Stimulated activated CD4-positive, alpha-beta T cell treated with anti-CD3 and anti-CD28 coated beads, Interleukin-4, amount 100 ng/mL, for 4 hours (primary cell): ENCODE measurements at regions not wholly inside any gene's neighbourhood (a gene's known extent, or its start where the extent isn't known, plus 50 kb on each side); places are given as distances from the start of the nearest gene placed in this dataset.
"Not testable (repeated sequence)": the region's sequence is repeated elsewhere in the genome, so short reads cannot be mapped to it uniquely, and the experiment has no call there.

ENCODE experiments used
- DNase-seq, 2 experiments: peaks; one replicate each; pipeline ENCODE4 v3.0.0-alpha.2; 2020

DNA sequence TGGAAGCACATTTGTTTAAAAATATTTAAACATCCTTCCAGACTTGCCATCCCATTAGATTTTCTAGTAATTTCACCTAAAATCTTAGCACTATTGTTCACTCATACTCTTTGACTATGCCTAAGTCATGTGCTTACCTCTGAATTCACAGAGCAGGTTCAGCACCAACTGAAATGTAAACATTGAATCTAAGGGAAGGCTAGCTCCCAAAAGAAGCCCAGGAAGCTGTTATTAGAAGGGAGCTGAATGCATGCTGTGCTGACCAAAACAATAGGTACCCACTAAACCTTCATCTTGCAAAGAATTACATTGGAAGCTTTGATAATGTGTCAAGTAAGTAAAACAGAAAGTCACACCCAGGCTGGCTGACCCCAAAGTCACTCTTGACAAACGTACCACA, 571.3 kb downstream of the GABRG2 start:
- DNase-seq, result no peak

DNA sequence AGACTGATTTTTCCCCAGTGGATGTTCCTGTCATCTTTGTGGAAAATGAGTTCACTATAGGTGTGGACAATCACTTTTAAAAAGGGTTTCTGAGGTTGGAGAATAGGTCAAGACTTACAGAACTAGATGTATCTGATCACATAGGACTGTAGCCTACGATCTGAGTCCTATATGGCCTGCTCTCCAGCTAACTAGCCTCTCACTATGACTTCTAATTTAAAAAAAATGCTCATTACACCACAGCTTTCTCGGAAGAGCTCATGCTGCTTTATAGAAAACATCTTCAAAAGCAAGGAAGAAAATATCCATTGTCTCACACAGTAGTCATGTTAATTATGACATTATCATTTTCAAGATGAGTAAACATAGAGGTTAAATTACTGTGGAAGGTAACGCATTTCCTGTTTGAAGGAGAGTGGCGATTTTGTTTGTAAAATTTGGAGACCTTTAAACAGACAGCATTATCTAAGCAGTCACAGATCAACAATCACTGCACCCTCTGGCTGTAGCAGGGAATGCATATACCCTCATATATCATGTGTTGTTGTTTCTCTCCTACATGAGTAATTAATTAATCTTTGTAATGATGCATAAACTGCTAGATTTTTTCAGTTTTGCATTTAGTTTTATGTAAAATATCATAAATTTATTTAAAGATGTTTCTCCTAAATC, 573.7 kb downstream of the GABRG2 start:
- DNase-seq, result no peak

DNA sequence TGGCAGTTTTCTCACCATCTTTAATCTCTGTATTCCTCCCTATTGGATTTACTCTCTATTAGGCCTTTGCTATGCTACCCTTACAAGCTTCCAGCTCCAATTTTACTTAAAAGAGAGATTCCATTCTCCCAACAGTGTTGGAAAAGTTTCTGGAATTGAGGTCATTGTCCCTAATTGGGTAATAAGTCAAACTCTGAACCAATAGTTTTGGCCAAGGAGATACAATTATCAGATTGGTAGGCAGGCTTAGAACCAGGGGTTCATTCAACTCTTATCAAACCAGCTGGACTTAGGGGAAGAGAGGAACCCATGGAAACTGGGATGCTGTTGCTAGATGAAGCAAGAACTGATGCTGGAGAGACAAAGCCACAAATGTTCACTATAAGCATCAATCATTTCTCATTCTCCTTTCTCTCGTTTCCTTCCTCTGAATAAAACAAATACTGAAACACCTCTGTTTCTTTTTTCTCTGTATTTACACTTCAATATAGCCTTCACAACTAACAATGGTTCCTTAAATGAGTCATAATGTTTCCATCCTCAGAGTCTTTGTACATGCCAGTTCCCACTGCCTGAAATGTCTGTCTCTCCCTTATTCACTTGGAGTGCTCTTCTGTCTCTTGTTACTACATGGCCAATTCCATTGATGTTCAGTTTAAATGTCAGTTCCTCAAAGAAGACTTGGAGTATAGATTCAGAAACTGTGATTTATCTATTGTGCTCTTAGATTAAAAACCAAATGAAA, 587.3 kb downstream of the GABRG2 start:
- no peak for DNase-seq

DNA sequence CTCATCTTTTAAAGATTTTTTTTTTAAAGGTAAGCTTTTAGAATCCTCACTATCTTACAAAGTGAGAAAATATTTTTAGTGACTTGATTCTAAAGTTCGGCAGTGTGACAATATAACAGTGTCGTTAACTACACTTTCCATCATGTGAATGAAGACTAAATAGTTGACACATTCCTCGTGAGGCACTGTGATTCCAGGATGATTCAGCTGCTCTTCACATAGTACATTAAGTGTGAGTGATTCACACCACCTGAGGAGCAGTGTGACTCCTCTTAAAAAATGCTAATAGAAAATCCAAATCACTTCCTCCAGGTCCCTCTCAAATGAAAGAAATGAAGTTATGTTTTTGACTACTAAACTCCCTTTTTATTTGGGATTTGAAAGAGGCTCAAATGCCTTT, 589.5 kb downstream of the GABRG2 start:
- DNase-seq, result no peak

DNA sequence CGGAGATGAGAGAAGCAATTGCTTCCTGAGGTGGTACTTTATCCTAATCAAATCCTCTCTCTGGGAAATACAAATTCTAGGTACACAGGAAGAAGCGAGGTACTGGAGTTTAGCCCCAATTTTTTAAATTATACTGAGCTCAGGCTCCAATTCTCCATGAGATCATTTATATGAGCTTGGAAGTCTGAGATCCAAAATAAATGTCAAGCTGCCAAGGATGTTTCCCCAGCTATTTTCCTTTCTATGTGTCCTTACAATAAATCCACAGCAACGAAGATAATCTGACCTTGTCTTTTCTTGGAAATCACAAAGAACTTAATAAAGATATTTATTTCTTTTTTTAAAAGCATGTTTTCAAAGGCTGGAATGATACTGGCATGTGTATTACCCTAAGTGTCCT, 597.3 kb downstream of the GABRG2 start:
- no peak for DNase-seq

DNA sequence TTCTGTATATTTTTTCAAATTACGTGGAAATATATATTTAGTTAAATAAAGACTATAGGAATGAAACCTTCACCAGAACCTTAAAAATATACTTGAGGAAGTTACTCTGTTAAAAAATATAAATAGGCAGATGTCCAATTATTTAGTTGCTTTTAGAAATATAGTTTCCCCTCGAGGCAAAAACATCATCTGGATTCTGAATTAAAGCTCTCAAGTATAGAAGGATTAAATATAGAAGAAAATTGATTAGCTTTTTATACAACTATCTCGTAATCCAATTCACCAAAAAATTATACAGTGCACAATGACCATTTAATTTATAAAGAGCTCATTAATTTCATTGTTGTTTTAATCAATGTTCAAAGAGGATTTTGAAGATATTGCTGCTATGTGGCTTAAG, 601.4 kb downstream of the GABRG2 start:
- no peak for DNase-seq

DNA sequence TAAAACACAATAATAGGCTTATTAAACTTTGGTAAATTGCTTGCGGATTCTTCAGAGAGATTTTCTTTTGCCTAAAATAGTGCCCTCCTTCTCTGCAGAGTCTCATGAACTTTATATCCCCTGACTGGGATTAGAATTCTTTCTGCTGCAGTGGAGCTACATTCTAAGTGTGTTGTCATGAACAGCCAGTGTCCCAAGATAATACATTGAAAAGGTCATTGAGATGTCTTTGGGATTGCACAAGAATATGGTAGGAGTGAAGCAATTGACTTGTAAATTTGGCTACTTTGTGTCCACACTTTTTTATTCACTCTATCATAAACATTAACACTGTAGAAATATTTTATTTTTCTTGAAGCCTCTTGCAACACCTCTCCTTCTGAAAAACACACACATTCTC, 604.5 kb downstream of the GABRG2 start:
- DNase-seq, result no peak

DNA sequence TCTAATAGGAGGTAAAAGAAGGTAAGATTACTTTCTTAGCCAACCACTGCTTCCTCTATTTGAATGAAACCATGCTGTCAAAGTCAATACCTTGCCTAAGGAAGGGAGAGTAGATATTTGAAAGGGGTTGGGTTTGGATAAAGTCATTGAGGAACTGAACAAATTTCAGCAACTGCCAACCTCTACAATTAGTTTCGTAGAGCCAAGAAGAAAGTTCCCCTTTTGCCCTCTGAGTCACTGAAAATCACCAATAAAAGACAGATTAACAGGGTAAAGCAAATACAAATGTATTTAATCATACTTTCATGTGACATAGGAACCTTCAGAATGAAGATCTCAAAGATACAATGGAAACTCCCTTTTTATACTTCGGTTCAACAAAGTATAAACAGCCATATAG, 615.7 kb downstream of the GABRG2 start:
- no peak for DNase-seq

DNA sequence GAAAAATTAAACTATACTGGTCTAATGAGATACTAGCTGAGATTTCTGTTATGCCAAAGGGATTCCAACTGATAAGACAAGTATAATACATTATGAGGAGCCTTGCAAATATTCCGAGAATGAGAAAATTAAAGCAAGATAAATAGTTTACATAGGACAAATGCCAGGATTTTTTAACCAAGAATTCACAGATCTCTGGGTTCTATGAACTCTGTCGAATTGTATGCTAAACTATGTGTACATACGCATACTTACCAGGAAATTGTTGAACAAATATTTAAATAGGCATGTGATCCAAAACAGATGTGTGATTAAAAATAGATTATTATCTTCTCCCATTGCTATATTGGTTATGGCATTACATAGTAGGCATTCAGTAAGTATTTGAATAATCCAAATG, 616.6 kb downstream of the GABRG2 start:
- DNase-seq, result no peak

DNA sequence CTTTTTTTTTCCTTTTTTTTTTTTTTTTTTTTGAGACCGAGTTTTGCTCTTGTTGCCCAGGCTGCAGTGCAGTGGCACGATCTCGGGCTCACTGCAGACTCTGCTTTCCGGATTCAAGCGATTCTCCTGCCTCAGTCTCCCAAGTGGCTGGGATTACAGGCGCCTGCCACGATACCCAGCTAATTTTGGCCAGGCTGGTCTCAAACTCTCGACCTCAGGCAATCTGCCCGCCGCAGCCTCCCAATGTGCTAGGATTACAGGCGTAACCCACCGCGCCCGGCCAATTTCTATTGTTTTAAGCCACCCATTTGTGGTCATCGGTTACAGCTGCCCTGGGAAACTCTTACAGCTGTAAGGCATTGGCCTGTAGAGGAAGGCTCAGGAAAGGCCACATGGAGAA, 617.7 kb downstream of the GABRG2 start:
- DNase-seq, result no peak

DNA sequence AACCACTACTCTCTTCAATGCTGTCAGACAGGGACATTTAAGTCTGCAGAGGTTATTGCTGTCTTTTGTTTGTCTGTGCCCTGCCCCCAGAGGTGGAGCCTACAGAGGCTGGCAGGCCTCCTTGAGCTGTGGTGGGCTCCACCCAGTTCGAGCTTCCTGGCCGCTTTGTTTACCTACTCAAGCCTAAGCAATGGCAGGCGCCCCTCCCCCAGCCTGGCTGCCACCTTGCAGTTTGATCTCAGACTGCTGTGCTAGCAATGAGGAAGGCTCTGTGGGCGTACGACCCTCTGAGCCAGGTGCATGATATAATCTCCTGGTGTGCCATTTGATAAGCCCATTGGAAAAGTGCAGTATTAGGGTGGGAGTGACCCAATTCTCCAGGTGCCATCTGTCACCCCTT, 628.7 kb downstream of the GABRG2 start:
- DNase-seq, result not testable (repeated sequence)

DNA sequence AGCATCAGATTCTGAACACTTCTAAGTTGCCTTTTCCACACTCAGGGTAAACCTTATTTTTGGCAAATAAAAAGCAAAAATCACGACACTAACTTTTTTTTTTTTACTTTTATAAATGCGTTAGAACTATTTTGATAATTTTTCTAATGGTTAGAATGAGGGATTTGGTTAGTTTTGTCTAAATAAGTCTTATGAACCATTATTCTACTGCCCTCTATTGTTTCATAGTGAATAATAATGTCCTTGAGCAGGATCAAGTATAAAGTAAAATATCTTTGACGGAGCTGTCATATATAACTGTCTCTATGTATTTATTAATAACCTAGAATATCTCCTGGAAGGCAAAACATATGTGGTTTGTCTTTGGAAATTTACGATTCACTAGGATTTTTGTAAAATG, 631.8 kb downstream of the GABRG2 start:
- DNase-seq, result no peak

DNA sequence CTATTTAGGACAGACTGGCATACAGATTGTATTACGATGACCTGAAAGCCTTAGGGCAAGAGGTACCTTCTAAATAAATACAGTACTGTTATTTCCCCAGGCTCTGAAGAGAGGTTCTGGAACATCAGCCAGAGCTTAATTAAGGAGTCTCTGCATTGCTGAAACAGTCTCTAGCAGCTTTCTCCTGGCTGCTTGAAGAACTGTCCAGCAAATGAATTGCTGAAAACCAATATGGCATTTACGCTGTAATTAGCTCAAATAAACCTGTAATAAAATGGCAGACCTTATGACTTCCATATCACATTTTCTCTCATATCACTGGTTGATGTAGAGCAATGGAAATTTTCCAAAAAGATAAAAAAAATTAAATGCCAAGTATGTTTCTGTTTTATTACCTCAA, 636.3 kb downstream of the GABRG2 start:
- DNase-seq, result no peak

DNA sequence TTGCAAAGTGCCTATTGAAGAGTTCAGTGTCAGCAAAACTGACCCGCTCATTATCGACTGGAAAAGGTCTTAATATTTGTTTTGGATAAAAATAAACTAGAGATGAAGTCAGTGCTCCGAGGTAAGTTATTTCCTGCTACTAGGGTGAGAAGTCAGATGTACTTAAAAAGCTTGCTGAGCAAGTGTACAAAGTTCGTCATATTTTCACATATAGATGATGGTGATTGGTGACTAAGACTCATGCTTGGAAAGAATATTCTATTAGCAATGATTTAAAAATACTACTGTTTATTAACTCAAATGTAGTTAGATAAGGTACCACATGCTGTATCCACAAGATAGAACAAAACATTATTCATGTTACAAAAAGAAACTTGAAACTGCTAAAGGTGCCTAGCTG, 643.7 kb downstream of the GABRG2 start:
- DNase-seq, result no peak

DNA sequence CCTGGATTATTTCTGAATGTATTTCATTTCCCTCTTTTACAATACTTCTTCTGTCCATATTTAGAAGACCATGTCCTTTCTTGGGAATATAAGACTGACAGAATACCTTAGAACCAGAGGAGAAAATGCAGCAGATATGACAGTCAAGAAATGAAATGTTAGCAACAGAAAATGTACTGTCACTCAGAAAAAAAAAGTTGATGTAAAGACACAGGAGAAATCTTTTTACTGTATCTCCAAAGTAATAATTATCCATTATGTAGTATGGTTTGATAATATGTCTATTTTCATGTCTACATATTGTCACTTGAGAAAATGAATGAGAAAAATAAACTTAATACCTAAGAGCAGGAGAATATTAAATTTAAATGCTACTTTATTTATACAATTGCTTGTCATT, 652.1 kb downstream of the GABRG2 start:
- DNase-seq, result no peak

DNA sequence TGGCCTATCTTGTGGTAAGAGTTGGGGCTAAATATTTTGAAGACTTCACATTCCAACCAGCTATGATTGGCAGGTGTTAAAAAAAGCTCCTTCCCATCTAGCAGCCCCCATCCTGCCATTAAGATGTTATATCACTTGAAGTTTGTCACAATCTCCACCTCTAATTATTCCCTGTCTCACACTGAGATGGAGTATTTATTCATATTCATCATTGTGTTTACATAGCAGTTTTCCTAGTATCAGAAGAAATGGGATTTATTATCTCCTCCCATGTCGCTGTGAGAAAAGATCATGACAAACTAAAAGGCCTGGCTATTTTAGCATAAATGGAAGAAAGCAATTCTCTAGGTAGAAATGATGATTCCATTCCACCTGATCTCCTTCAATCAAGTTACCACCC, 653.6 kb downstream of the GABRG2 start:
- no peak for DNase-seq

DNA sequence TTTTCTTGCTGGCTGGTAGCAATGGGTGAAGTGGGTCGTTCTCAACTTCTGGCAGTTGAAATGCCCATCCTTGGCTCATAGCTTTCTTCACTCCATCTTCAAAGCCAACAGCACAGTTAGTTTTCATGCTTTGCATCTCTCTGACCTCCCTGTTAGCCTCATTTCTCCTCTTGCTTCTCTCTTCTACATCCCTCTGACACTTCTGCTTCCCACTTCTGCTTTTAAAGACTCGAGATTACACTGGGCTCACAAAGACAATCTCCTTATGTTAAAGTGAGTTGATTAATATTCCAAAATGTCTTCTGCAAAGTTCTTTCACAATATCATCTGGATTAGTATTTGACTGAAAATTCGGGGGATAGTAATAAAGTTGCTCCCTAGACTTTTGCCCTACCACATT, 684.8 kb upstream of the CCNG1 start:
- no peak for DNase-seq

DNA sequence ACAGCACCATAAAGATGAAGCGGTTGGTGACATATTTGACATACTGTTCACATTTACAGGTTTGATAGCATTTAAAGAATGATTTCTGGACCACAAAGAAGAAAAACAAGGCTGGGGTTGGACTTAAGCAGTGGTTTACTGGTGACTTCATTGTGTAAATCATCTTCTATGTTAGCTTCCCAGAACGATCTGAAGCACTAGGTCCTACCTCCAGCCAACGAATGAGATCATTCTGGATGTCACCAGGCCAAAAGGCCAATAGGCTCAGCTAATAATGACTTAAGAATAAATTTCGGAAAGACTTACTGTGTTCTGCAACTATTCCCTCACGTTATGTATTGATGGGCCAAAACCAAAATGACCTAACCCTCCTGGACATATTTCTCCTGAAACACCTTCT, 675.3 kb upstream of the CCNG1 start:
- DNase-seq, result no peak

DNA sequence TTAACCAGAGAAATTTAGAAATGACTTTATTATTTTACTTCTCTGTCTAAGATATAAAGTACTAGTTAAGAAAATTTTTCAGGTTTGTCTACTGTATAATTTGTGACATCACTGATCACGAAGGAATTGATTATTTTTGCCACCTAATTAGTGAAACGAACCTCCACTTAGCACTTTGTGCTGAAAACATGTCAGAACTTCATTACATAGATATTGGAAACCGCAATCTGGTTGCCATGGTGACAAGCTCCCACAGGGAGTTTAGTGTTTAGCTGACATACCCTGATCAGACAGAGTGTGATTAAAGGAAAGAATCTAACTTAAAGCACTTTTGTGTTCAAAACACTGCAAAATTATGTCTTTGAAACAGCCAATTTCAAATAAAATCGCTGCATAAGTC, 668.4 kb upstream of the CCNG1 start:
- DNase-seq, result no peak

DNA sequence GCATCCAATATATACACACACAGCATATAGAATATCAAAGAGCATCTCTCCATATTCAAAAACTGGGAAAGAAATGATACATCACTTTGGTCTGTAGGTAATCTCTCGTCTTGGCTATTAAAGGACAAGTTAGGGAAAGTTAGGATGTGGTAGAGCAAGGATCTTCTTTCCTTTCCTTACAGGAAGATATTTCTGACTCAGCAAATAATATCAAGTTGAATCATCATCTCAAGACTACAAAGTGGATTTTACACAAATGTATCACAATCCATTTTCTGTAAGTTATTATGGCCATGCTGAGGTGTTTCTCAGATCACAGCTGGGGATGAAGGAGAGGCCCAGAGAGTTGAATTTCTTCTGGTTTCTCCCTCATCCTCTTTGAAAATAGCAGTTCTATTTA, 651.7 kb upstream of the CCNG1 start:
- no peak for DNase-seq

DNA sequence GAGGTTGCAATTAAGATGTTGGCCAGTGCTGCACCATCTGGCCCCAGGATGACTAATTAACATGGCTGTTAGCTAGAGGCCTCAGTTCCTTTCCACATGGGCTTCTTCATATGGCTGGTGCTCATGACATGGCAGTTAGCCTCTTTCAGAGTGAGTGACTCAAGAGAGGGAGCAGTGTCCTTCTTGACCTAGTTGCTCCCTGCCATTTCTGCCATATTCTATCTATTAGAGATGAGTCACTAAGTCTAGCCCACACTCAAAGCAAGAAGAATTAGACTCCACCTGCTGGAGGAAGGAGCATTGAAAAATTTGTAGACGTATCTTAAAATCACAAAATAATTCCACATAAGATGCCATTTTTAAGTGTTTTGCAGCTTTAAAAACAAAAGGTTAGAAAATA, 651.2 kb upstream of the CCNG1 start:
- DNase-seq, result no peak

DNA sequence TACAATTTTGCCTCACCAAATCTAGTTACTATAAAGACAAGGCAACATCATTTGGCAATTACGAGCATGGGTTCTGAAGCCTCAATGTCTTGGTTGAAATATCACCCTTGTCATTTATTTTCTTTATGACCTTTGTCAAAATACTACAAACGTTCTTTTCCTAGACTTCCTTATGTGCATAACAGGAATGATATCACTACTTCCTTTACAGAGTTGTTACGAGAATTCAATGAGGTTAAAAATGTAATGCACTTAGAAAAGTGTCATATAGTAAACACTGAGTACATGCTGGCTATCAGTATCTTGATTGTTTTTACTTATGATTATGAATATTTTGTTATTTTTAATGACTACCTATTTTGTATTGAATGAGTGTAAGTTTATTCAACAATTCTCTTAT, 640.9 kb upstream of the CCNG1 start:
- no peak for DNase-seq

DNA sequence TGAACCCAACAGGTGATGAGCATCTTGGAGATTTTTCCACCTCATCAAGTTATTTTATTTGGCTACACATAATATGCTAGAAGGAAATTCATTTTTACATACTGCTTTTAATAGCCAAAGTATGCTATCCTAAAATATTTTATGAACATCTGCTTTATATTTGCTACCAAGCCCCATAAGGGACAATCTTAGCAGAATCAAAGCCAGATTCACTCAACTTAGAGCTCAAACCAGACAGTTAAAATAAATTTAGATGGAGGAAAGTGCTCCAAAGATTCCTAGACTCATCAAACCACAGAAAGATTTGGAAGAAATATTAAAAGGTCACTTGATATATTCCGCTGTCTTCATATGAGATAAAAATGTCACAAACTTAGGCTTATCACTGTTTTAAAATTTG, 637.1 kb upstream of the CCNG1 start:
- no peak for DNase-seq

DNA sequence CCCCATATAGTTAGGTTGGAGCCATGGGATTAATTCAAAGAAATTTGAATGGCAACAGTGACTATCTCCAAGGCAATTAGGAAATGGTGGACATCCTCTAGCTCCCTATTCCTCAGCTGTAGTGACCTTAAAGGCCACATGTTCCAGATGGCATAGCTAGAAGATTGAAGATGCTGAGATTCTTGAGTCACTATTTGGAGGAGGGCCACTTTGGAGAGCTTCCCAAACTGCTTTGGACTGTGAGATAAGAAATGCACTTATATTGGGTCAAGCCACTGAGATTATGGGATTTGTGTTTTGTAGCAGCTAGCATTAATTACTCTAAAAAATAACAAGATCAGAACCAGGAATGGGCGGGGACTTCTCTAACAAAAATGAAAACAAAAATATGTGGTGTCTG, 636.2 kb upstream of the CCNG1 start:
- DNase-seq, result no peak

DNA sequence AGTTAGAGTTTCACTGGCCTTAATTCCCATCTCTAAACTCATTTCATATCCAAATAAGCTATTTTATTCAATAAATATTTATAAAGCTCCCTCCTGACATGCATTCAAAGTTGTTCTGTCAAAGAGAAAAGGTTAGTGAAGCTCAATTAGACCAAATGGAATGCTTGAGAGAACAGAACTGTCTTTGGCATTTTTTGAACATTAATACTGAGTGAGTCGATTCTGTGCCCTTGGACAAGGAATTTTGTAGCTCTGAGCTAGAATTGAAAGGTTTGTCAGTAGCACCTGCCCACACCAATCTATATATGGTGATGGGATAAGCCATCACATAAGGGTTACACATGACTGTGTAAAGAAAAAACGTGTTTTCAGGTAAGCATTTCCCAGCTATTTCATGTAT, 631.2 kb upstream of the CCNG1 start:
- DNase-seq, result no peak
